ENCODE measurements at regions not wholly inside any gene's neighbourhood (a gene's known extent, or its start where the extent isn't known, plus 50 kb on each side); places are given as distances from the start of the nearest gene placed in this dataset.

- peaks cover 0 to 11% (median 0%) of the 10 kb centered on the region in 4 donors for H3K36me3 ChIP-seq (ENCODE audit: control insufficient read depth in 4 of 4, insufficient read depth in 4 of 4, low read length in 4 of 4)
- peak in 1 of 3 donors; percentile 44 for DNase-seq
Measured at GRCh38 chr2:16613539-16614011, 52.1 kb downstream of the CYRIA start.

GRCh38 chr2:16612490-16612889, 53.1 kb downstream of the CYRIA start:
- H3K4me1 ChIP-seq (ENCODE audit: control insufficient read depth in 5 of 5, insufficient read depth in 5 of 5, low read length in 5 of 5), result peaks cover 0 to 16% (median 0%) of the 10 kb centered on the region in 5 donors
- no peaks in the 10 kb centered on the region for H3K27me3 ChIP-seq (ENCODE audit: control insufficient read depth in 3 of 3, insufficient read depth in 3 of 3, low read length in 2 of 3)
- no peak for ATAC-seq (ENCODE audit: insufficient read depth, low FRiP score)
- H3K36me3 ChIP-seq (ENCODE audit: control insufficient read depth in 4 of 4, insufficient read depth in 4 of 4, low read length in 4 of 4), result peaks cover 0 to 11% (median 0%) of the 10 kb centered on the region in 4 donors
- DNase-seq, result no peak
- H3K4me3 ChIP-seq, result no peak overlapping the region
- WGBS, 2 donors, result 91 to 98% methylated on average over 4 of the region's 4 CpGs
- peaks cover 0 to 1% (median 0%) of the 10 kb centered on the region in 4 donors for H3K9me3 ChIP-seq (ENCODE audit: control insufficient read depth in 4 of 4, insufficient read depth in 3 of 4, low read length in 3 of 4)
- no peak overlapping the region for H3K27ac ChIP-seq (ENCODE audit: low read depth in 1 of 2, low read length in 1 of 2)
- no peak overlapping the region for H3K9ac ChIP-seq (ENCODE audit: insufficient read depth in 1 of 2, low read length in 2 of 2)
- TF ChIP-seq, protein P1, sequence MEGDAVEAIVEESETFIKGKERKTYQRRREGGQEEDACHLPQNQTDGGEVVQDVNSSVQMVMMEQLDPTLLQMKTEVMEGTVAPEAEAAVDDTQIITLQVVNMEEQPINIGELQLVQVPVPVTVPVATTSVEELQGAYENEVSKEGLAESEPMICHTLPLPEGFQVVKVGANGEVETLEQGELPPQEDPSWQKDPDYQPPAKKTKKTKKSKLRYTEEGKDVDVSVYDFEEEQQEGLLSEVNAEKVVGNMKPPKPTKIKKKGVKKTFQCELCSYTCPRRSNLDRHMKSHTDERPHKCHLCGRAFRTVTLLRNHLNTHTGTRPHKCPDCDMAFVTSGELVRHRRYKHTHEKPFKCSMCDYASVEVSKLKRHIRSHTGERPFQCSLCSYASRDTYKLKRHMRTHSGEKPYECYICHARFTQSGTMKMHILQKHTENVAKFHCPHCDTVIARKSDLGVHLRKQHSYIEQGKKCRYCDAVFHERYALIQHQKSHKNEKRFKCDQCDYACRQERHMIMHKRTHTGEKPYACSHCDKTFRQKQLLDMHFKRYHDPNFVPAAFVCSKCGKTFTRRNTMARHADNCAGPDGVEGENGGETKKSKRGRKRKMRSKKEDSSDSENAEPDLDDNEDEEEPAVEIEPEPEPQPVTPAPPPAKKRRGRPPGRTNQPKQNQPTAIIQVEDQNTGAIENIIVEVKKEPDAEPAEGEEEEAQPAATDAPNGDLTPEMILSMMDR (IDR thresholded peaks at IDR 0.05; ENCODE audit: control extremely low read depth, extremely low read depth), result no peak

More at GRCh38 chr2:16613539-16614011, 52.1 kb downstream of the CYRIA start:
- TF ChIP-seq, protein P1 (IDR thresholded peaks at IDR 0.05; ENCODE audit: control extremely low read depth, extremely low read depth), result peak; percentile 17
- H3K27ac ChIP-seq (ENCODE audit: low read depth in 1 of 2, low read length in 1 of 2), result no peak overlapping the region
- no peaks in the 10 kb centered on the region for H3K27me3 ChIP-seq (ENCODE audit: control insufficient read depth in 3 of 3, insufficient read depth in 3 of 3, low read length in 2 of 3)
- WGBS, 2 donors, result 41 to 46% methylated on average over 6 of the region's 6 CpGs
- H3K9me3 ChIP-seq (ENCODE audit: control insufficient read depth in 4 of 4, insufficient read depth in 3 of 4, low read length in 3 of 4), result peaks cover 0 to 1% (median 0%) of the 10 kb centered on the region in 4 donors
- peaks cover 0 to 18% (median 0%) of the 10 kb centered on the region in 5 donors for H3K4me1 ChIP-seq (ENCODE audit: control insufficient read depth in 5 of 5, insufficient read depth in 5 of 5, low read length in 5 of 5)
- ATAC-seq (ENCODE audit: insufficient read depth, low FRiP score), result no peak
- H3K9ac ChIP-seq (ENCODE audit: insufficient read depth in 1 of 2, low read length in 2 of 2), result no peak overlapping the region
- no peak overlapping the region for H3K4me3 ChIP-seq

- Histone ChIP-seq H3K27me3 (ENCODE audit: control insufficient read depth in 3 of 3, insufficient read depth in 3 of 3, low read length in 2 of 3) (no peaks in the 10 kb centered on the region), H3K36me3 (ENCODE audit: control insufficient read depth in 4 of 4, insufficient read depth in 4 of 4, low read length in 4 of 4) (peaks cover 0 to 11% (median 0%) of the 10 kb centered on the region in 4 donors), H3K4me1 (ENCODE audit: control insufficient read depth in 5 of 5, insufficient read depth in 5 of 5, low read length in 5 of 5) (peaks cover 0 to 10% (median 0%) of the 10 kb centered on the region in 5 donors), H3K9ac (ENCODE audit: insufficient read depth in 1 of 2, low read length in 2 of 2) (no peak overlapping the region), H3K4me3 (no peak overlapping the region), H3K27ac (ENCODE audit: low read depth in 1 of 2, low read length in 1 of 2) (no peak overlapping the region), H3K9me3 (ENCODE audit: control insufficient read depth in 4 of 4, insufficient read depth in 3 of 4, low read length in 3 of 4) (peaks cover 0 to 1% (median 0%) of the 10 kb centered on the region in 4 donors)
- 90 to 93% methylated on average over 3 of the region's 3 CpGs for WGBS, 2 donors
- TF ChIP-seq, protein P1 (IDR thresholded peaks at IDR 0.05; ENCODE audit: control extremely low read depth, extremely low read depth), result no peak
- ATAC-seq (ENCODE audit: insufficient read depth, low FRiP score), result no peak
- DNase-seq, result no peak
Measured at GRCh38 chr2:16609786-16610185, 55.8 kb downstream of the CYRIA start.
